ENCODE measurements at regions not wholly inside any gene's neighbourhood (a gene's known extent, or its start where the extent isn't known, plus 50 kb on each side); places are given as distances from the start of the nearest gene placed in this dataset.

DNA sequence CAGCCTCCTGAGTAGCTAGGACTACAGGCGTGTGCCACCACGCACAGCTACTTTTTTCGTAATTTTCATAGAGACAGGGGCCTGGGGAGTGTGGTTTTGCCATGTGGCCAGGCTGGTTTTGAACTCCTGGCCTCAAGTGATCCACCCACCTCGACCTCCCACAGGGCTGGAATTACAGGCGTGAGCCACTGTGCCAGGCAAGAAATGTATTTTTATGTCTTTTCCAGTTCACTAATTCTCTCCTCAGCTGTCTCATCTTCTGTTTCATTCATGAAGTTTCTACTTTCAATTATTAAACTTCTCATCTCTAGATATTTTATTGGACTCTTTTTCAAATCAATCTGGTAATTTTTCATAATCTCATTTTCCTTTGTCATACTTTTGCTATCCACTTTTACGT lies 72.1 kb upstream of the DISP3 start:
- Mint-ChIP-seq H3K9me3 (peaks cover 29% of the 10 kb centered on the region), H3K27me3 (ENCODE audit: low read depth) (peaks cover 2% of the 10 kb centered on the region), H3K36me3 (ENCODE audit: low read depth) (peaks cover 28% of the 10 kb centered on the region), H3K27ac (peak overlapping the region; percentile 29), H3K4me1 (ENCODE audit: low read depth) (peaks cover 27% of the 10 kb centered on the region), H3K4me3 (ENCODE audit: low read depth) (no peak overlapping the region)
- DNase-seq (ENCODE audit: low spot score), result no peak
- intact Hi-C loops (cut with micrococcal nuclease), result no loop called here

DNA sequence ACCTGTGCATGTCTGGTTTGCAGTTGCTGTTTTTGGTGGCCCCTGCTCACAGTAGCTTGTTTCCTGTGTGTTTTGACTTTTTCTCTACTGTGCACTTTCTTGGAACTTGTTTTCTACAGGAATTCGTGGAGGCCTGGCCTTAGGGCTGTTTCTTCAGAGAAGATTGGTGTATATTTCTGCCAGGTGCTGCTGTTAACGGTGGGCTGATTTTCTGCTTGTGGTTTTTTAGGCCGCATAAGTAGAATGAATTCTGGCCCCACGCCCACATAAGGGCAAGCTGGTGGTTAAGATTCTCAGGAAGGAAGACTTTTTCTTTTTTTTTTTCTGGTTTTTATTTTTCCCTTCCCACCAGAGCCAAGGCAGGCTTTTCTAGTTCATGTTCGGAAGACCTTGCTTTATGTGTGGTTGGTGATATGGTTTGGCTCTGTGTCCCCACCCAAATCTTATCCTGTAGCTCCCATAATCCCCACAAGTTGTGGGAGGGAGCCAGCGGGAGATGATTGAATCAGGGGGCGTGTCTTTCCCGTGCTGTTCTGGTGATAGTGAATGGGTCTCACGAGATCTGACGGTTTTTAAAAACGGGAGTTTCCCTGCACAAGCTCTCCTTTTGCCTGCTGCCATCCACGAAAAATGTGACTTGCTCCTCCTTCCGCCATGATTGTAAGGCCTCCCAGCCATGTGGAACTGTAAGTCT lies 71.5 kb upstream of the DISP3 start:
- Mint-ChIP-seq H3K27ac (peak overlapping the region; percentile 29), H3K4me3 (ENCODE audit: low read depth) (peak overlapping the region; percentile 38), H3K9me3 (peaks cover 29% of the 10 kb centered on the region), H3K4me1 (ENCODE audit: low read depth) (peaks cover 27% of the 10 kb centered on the region), H3K36me3 (ENCODE audit: low read depth) (peaks cover 28% of the 10 kb centered on the region), H3K27me3 (ENCODE audit: low read depth) (peaks cover 2% of the 10 kb centered on the region)
- intact Hi-C loops (cut with micrococcal nuclease), result no loop called here
- peak; percentile 27 for DNase-seq (ENCODE audit: low spot score)

DNA sequence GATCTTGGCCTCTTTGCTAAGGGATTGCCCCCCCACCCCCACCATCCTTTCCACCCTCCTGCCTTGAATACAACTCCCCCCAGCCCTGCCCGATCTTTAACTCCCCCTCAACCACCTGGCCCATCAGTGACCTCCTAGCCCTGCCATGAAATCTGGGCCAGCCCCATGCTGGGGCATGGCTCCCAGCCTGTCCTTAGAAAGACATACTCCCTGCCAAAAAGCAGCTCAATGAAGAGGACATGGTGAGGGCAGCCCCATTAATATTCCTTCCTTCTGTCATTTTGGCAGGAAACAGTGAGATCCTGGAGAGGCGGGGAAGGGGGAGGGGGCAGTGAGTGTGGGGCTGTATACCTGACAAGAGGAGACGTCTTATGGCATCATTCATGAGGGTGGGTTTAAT lies 66.8 kb upstream of the DISP3 start:
- no peaks in the 10 kb centered on the region for H3K27me3 Mint-ChIP-seq (ENCODE audit: low read depth)
- H3K36me3 Mint-ChIP-seq (ENCODE audit: low read depth), result peaks cover 14% of the 10 kb centered on the region
- no peak overlapping the region for H3K4me3 Mint-ChIP-seq (ENCODE audit: low read depth)
- no peak for DNase-seq (ENCODE audit: low spot score)
- H3K27ac Mint-ChIP-seq, result no peak overlapping the region
- peaks cover 20% of the 10 kb centered on the region for H3K4me1 Mint-ChIP-seq (ENCODE audit: low read depth)
- H3K9me3 Mint-ChIP-seq, result peaks cover 11% of the 10 kb centered on the region
- intact Hi-C loops (cut with micrococcal nuclease), result no loop called here

DNA sequence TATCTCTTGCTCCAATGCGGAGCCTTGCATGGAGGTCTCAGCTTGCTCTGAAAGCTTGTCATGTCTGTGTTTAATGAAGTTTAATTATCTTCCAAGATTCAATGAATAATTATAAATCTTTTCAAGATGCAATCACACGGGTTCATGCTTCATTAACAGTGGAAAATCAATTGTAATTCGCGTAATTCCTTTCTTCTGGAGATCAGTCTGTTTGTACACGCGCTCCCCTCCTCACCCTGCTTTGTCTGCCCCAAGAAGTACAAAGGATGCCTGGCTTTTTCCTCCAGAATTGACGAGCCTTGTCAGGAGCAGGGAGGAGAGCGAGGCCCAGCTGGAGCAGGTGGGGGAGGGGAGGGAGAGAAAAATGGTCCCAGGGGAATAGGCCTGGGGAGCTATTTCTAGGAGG lies 65.0 kb upstream of the DISP3 start:
- Mint-ChIP-seq H3K9me3 (no peaks in the 10 kb centered on the region), H3K27me3 (ENCODE audit: low read depth) (peaks cover 4% of the 10 kb centered on the region), H3K36me3 (ENCODE audit: low read depth) (peaks cover 3% of the 10 kb centered on the region), H3K4me1 (ENCODE audit: low read depth) (peaks cover 4% of the 10 kb centered on the region), H3K27ac (no peak overlapping the region), H3K4me3 (ENCODE audit: low read depth) (no peak overlapping the region)
- DNase-seq (ENCODE audit: low spot score), result no peak
- intact Hi-C loops (cut with micrococcal nuclease), result no loop called here

DNA sequence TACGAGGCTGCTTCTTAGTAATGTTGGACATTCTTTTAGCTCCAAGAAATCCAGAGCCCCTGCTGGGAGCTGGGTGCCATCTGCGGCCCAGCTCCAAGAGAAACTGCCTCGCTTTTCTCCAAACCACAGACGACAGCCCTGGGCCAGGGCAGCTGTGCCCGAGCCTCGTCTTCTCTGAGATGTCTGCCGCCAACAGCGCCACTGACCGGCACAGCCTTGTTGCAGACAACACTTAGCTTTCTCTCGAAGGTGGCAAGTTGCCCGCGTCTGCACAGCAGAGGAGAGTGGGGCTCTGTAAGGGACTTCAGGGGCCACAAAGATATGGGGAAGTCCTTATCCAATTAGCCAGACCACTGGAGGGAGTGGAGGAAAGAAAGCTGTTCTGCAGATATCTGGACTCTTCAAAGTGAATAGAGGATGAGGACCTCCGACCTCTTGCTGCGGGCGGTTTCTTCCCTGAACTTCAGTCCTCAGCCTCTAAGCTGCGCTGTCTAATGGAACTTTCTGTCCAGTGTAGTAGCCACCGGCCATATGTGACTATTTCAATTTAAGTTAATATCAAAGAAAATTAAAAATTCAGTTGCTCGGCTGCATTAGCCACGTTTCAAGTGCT lies 63.9 kb upstream of the DISP3 start:
- DNase-seq (ENCODE audit: low spot score), result no peak
- Mint-ChIP-seq H3K27me3 (ENCODE audit: low read depth) (peaks cover 4% of the 10 kb centered on the region), H3K9me3 (no peaks in the 10 kb centered on the region), H3K4me3 (ENCODE audit: low read depth) (no peak overlapping the region), H3K36me3 (ENCODE audit: low read depth) (no peaks in the 10 kb centered on the region), H3K27ac (no peak overlapping the region), H3K4me1 (ENCODE audit: low read depth) (peaks cover 2% of the 10 kb centered on the region)
- intact Hi-C loops (cut with micrococcal nuclease), result no loop called here

DNA sequence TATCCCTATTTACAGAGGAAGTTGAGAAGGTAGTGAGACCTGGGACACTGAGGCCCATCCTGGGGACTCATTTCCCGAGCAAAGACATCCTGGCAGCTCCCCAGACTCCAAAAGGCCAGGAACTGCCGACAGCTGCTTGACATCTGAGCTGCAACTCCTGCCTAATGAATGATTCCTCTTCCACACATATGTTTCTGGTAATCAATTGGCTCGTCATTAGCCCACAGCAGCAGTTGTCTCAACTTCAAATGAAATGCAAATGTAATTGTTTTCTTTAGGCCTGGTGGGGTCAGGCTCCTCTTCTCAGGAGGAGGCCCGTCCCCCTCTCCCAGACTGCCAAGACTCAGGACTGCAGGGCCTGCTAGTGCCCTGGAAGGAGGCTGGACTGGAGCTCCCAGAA lies 61.8 kb upstream of the DISP3 start:
- Mint-ChIP-seq H3K27ac (no peak overlapping the region), H3K36me3 (ENCODE audit: low read depth) (no peaks in the 10 kb centered on the region), H3K4me1 (ENCODE audit: low read depth) (no peaks in the 10 kb centered on the region), H3K4me3 (ENCODE audit: low read depth) (no peak overlapping the region), H3K9me3 (no peaks in the 10 kb centered on the region), H3K27me3 (ENCODE audit: low read depth) (peaks cover 6% of the 10 kb centered on the region)
- no peak for DNase-seq (ENCODE audit: low spot score)
- intact Hi-C loops (cut with micrococcal nuclease), result no loop called here

DNA sequence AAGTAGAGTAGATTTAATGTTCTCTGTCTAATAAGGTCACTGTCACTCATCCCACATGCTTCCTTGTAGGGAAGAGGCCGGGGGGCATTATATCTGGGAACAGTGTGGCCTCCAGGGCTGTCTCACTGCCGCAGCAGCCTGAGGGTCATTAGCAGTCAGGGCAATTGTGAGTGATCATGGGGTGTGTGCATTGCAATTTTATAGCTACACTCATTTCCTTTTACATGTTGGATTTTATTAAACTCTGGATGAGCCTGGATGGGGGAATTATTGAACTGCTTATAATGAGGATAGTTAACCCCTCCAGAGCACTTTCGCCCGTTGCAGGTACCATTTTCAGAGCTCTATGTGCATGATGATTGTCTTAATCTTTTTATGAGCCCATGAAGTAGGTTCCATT lies 60.9 kb upstream of the DISP3 start:
- H3K9me3 Mint-ChIP-seq, result no peaks in the 10 kb centered on the region
- no peak overlapping the region for H3K4me3 Mint-ChIP-seq (ENCODE audit: low read depth)
- no peaks in the 10 kb centered on the region for H3K36me3 Mint-ChIP-seq (ENCODE audit: low read depth)
- H3K27ac Mint-ChIP-seq, result no peak overlapping the region
- no peaks in the 10 kb centered on the region for H3K4me1 Mint-ChIP-seq (ENCODE audit: low read depth)
- no peak for DNase-seq (ENCODE audit: low spot score)
- peaks cover 6% of the 10 kb centered on the region for H3K27me3 Mint-ChIP-seq (ENCODE audit: low read depth)
- intact Hi-C loops (cut with micrococcal nuclease), result no loop called here

DNA sequence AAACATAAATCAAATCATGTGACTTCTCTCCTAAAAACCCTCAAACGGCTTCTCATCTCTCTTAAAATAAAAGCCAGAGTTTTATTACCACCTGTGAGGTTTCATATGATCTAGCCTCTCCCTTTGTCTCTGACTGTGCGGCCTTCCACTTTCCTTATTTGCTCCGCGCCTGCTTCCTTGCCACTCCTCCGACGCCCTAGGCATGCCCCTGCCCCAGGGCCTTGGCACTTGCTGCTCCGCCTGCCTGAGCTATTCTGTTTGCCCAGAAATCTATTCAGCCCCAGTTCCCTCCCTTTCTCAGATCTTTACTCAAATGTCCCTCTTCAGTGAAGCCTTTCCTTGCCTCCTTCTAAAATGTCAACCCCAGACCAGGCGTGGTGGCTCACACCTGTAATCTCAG lies 57.5 kb upstream of the DISP3 start:
- Mint-ChIP-seq H3K36me3 (ENCODE audit: low read depth) (no peaks in the 10 kb centered on the region), H3K4me3 (ENCODE audit: low read depth) (no peak overlapping the region), H3K27me3 (ENCODE audit: low read depth) (peaks cover 6% of the 10 kb centered on the region), H3K4me1 (ENCODE audit: low read depth) (no peaks in the 10 kb centered on the region), H3K9me3 (no peaks in the 10 kb centered on the region), H3K27ac (no peak overlapping the region)
- intact Hi-C loops (cut with micrococcal nuclease), result no loop called here
- DNase-seq (ENCODE audit: low spot score), result no peak

DNA sequence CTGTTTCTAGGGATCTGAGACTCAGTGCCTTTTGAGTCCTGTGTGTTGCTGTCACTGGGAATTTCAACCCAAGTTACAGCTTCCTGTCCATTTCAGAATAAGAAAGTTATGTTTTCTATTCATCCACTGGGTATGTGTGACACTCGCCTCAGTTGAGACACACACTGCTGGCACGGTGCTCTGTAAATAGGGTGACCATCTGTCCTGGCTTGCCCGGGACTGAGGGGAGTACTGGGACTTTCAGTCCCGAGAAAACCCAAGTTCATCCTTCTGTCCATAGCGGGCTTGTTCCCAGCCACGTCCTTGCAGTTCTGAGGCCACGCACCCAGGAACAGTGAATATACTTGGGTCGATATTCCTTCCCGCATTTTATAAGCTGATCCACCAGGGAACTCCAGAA lies 56.3 kb upstream of the DISP3 start:
- no peaks in the 10 kb centered on the region for H3K36me3 Mint-ChIP-seq (ENCODE audit: low read depth)
- no peak overlapping the region for H3K4me3 Mint-ChIP-seq (ENCODE audit: low read depth)
- H3K9me3 Mint-ChIP-seq, result no peaks in the 10 kb centered on the region
- H3K4me1 Mint-ChIP-seq (ENCODE audit: low read depth), result no peaks in the 10 kb centered on the region
- no peak for DNase-seq (ENCODE audit: low spot score)
- H3K27ac Mint-ChIP-seq, result no peak overlapping the region
- H3K27me3 Mint-ChIP-seq (ENCODE audit: low read depth), result peaks cover 6% of the 10 kb centered on the region
- intact Hi-C loops (cut with micrococcal nuclease), result no loop called here

DNA sequence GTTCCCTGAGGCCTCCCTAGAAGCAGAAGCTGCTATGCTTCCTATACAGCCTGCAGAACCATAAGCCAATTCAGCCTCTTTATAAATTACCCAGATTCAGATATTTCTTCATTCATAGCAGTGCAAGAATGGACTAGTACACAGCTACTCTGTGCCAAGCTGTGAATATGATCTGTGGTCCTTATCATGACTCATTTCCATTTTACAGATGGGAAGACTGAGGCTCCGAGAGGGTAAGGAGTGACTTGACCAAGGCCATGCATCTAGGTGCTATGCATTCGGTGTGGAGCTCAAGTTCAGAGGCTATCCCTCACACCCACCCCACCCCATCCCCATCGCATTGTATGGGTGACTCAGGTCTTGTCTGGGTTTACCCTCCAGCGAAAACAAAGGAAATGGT lies 52.3 kb upstream of the DISP3 start:
- Mint-ChIP-seq H3K27me3 (ENCODE audit: low read depth) (peaks cover under 1% of the 10 kb centered on the region), H3K4me3 (ENCODE audit: low read depth) (no peak overlapping the region), H3K9me3 (no peaks in the 10 kb centered on the region), H3K27ac (no peak overlapping the region), H3K36me3 (ENCODE audit: low read depth) (no peaks in the 10 kb centered on the region), H3K4me1 (ENCODE audit: low read depth) (no peaks in the 10 kb centered on the region)
- intact Hi-C loops (cut with micrococcal nuclease), result no loop called here
- no peak for DNase-seq (ENCODE audit: low spot score)

DNA sequence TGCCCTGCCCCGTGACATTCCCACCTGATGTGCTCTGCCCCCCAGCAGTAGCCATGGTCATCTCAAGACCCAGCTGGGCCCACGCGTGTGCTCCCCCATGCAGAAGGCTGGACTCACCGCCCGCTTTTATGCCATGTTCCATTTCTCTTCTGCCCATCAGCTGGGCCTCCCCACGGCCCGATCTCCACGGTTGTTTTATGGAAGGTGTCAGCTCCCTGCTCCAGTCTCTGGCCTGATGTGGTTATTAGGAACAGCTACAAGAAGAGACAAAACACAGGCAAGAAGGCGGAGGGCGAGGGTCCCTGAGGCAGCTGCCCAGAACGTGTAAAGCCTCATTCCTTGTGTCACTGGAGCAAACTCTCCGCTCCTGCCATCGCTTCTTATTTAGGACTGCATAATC lies 50.2 kb upstream of the DISP3 start:
- no peaks in the 10 kb centered on the region for H3K27me3 Mint-ChIP-seq (ENCODE audit: low read depth)
- DNase-seq (ENCODE audit: low spot score), result no peak
- H3K4me3 Mint-ChIP-seq (ENCODE audit: low read depth), result no peak overlapping the region
- no peaks in the 10 kb centered on the region for H3K36me3 Mint-ChIP-seq (ENCODE audit: low read depth)
- intact Hi-C loops (cut with micrococcal nuclease), result no loop called here
- H3K27ac Mint-ChIP-seq, result no peak overlapping the region
- H3K9me3 Mint-ChIP-seq, result no peaks in the 10 kb centered on the region
- no peaks in the 10 kb centered on the region for H3K4me1 Mint-ChIP-seq (ENCODE audit: low read depth)

Data from activated T-helper 2 cell treated with anti-CD3 and anti-CD28 coated beads, Interferon-gamma antibody, Interleukin-2, Interleukin-4, amounts not matched to agents 10 μg/mL and 5 μg/mL and 100 μg/mL, durations not matched to agents 14 hours and 24 hours and 36 hours (primary cell).